OCI-LY7 (cell line): ENCODE measurements at regions not wholly inside any gene's neighbourhood (a gene's known extent, or its start where the extent isn't known, plus 50 kb on each side); places are given as distances from the start of the nearest gene placed in this dataset.

Source experiments
- CTCF ChIP-seq: fragments of 200-600 bp; sonication (generic); conservative IDR thresholded peaks from 2 replicates; pipeline ENCODE4 v1.5.1; 2014; ENCODE audit warnings: mild to moderate bottlenecking, antibody characterized with exemption, low read length, moderate library complexity, mixed read lengths
- EZH2phosphoT487 ChIP-seq: fragments of 200-600 bp; sonication (generic); IDR thresholded peaks from 2 replicates; pipeline ENCODE4 v1.6.1; 2018; ENCODE audit warnings: low read depth, borderline replicate concordance, mild to moderate bottlenecking, mixed run types, antibody characterized with exemption, low read length, moderate library complexity, mixed read lengths

DNA sequence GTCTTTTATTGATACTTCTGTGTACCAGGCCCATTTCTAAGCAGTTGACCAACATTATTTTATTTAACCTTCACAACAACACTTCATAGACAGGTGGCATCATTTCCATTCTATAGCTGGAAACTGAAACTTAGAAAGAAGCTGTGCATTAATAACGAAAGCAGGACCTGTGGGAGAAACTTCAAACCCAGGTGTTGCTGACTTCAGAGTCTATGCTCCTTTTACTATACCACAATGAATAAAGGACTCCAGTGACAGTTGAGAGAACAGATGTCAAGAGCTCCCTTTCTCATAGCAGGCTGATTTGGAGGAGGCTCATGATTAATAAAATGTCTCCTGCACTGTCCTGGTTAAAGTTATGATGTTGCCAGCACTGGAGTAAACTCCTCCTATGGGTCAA, 56.6 kb upstream of the POU3F2 start:
- no peak for TF ChIP-seq CTCF
- TF ChIP-seq EZH2phosphoT487: no peak
